Activated naive CD4-positive, alpha-beta T cell treated with anti-CD3 and anti-CD28 coated beads for 36 hours (primary cell): ENCODE measurements at regions not wholly inside any gene's neighbourhood (a gene's known extent, or its start where the extent isn't known, plus 50 kb on each side); places are given as distances from the start of the nearest gene placed in this dataset.

Experiments used
- CTCF ChIA-PET: fragments of 350-600 bp; sonication (Branson Sonifier 250); formaldehyde crosslinking; loops from one replicate; lab custom pipeline; 2021; ENCODE audit warnings: antibody characterized with exemption; lab: Charles Lee
- DNase-seq: peaks from one replicate; pipeline ENCODE4 v3.0.0-alpha.2; 2020
- H3K27ac Mint-ChIP-seq: one replicate; pipeline ENCODE4 v1.8.0; 2021; ENCODE audit warnings: mild to moderate bottlenecking, mixed read lengths
- H3K27me3 Mint-ChIP-seq: one replicate; pipeline ENCODE4 v1.8.0; 2021; ENCODE audit warnings: low read depth, mixed read lengths
- H3K36me3 Mint-ChIP-seq: one replicate; pipeline ENCODE4 v1.8.0; 2021; ENCODE audit warnings: low read depth, mixed read lengths
- H3K4me1 Mint-ChIP-seq: one replicate; pipeline ENCODE4 v1.8.0; 2021; ENCODE audit warnings: low read depth, mixed read lengths
- H3K4me3 Mint-ChIP-seq: one replicate; pipeline ENCODE4 v1.8.0; 2021; ENCODE audit warnings: mild to moderate bottlenecking, moderate library complexity, mixed read lengths
- H3K9me3 Mint-ChIP-seq: one replicate; pipeline ENCODE4 v1.8.0; 2021; ENCODE audit warnings: mixed read lengths
- intact Hi-C: fragments of 100-400 bp; cut with micrococcal nuclease; formaldehyde crosslinking; loops from one replicate; pipeline ENCODE4 v1.15.1; 2023

GRCh38 chr3:176469694-176470205, 727.5 kb downstream of the TBL1XR1 start:
- CTCF ChIA-PET: no interaction called here
- Mint-ChIP-seq H3K9me3 (peaks cover 9% of the 10 kb centered on the region), H3K27ac (no peak overlapping the region), H3K36me3 (no peaks in the 10 kb centered on the region), H3K4me3 (no peak overlapping the region), H3K4me1 (no peaks in the 10 kb centered on the region), H3K27me3 (no peaks in the 10 kb centered on the region)
- intact Hi-C loops: no loop called here
- no peak for DNase-seq

- H3K4me1 Mint-ChIP-seq: no peaks in the 10 kb centered on the region
- CTCF ChIA-PET: no interaction called here
- DNase-seq: no peak
- H3K4me3 Mint-ChIP-seq: no peak overlapping the region
- H3K27me3 Mint-ChIP-seq: no peaks in the 10 kb centered on the region
- no peaks in the 10 kb centered on the region for H3K9me3 Mint-ChIP-seq
- no peak overlapping the region for H3K27ac Mint-ChIP-seq
- no peaks in the 10 kb centered on the region for H3K36me3 Mint-ChIP-seq
- intact Hi-C loops: no loop called here
Observed at GRCh38 chr3:176463610-176464009, 733.7 kb downstream of the TBL1XR1 start.

GRCh38 chr3:176447369-176447768, 749.9 kb downstream of the TBL1XR1 start:
- CTCF ChIA-PET: no interaction called here
- H3K36me3 Mint-ChIP-seq: no peaks in the 10 kb centered on the region
- peaks cover 6% of the 10 kb centered on the region for H3K9me3 Mint-ChIP-seq
- no peaks in the 10 kb centered on the region for H3K4me1 Mint-ChIP-seq
- intact Hi-C loops: no loop called here
- DNase-seq: no peak
- no peak overlapping the region for H3K27ac Mint-ChIP-seq
- H3K4me3 Mint-ChIP-seq: no peak overlapping the region
- no peaks in the 10 kb centered on the region for H3K27me3 Mint-ChIP-seq

- intact Hi-C loops: no loop called here
- H3K4me1 Mint-ChIP-seq: no peaks in the 10 kb centered on the region
- H3K27ac Mint-ChIP-seq: no peak overlapping the region
- no peak overlapping the region for H3K4me3 Mint-ChIP-seq
- no peaks in the 10 kb centered on the region for H3K36me3 Mint-ChIP-seq
- peaks cover 2% of the 10 kb centered on the region for H3K9me3 Mint-ChIP-seq
- CTCF ChIA-PET: interaction anchor here (0.6 to 0.7 kb wide), 2 partner anchors 635 to 836 kb away, joined by 3 to 4 read pairs; no protein-coding TSS in a partner anchor
- H3K27me3 Mint-ChIP-seq: no peaks in the 10 kb centered on the region
- DNase-seq: no peak
Observed at GRCh38 chr3:176442326-176442725, 755.0 kb downstream of the TBL1XR1 start.

GRCh38 chr3:176439729-176440128, 757.6 kb downstream of the TBL1XR1 start:
- DNase-seq: no peak
- Mint-ChIP-seq H3K36me3 (no peaks in the 10 kb centered on the region), H3K4me1 (no peaks in the 10 kb centered on the region)

GRCh38 chr3:176431991-176432390, 765.3 kb downstream of the TBL1XR1 start:
- H3K4me3 Mint-ChIP-seq: no peak overlapping the region
- no peaks in the 10 kb centered on the region for H3K4me1 Mint-ChIP-seq
- CTCF ChIA-PET: no interaction called here
- intact Hi-C loops: loop anchor here (10.0 kb wide), 1 partner anchor 503 kb away; no protein-coding TSS in a partner anchor
- H3K9me3 Mint-ChIP-seq: peaks cover 2% of the 10 kb centered on the region
- no peaks in the 10 kb centered on the region for H3K36me3 Mint-ChIP-seq
- no peaks in the 10 kb centered on the region for H3K27me3 Mint-ChIP-seq
- DNase-seq: no peak
- H3K27ac Mint-ChIP-seq: no peak overlapping the region

More at GRCh38 chr3:176439729-176440128, 757.6 kb downstream of the TBL1XR1 start:
- Mint-ChIP-seq H3K27me3 (no peaks in the 10 kb centered on the region), H3K9me3 (peaks cover 2% of the 10 kb centered on the region), H3K27ac (no peak overlapping the region), H3K4me3 (no peak overlapping the region)
- CTCF ChIA-PET: no interaction called here
- intact Hi-C loops: loop anchor here (10.0 kb wide), 1 partner anchor 495 kb away; no protein-coding TSS in a partner anchor

- Mint-ChIP-seq H3K9me3 (peaks cover 3% of the 10 kb centered on the region), H3K36me3 (no peaks in the 10 kb centered on the region), H3K27ac (no peak overlapping the region), H3K27me3 (no peaks in the 10 kb centered on the region), H3K4me1 (no peaks in the 10 kb centered on the region), H3K4me3 (no peak overlapping the region)
- intact Hi-C loops: loop anchor here (10.0 kb wide), 1 partner anchor 504 kb away; no protein-coding TSS in a partner anchor
- CTCF ChIA-PET: interaction anchor here (0.6 to 0.9 kb wide), 2 partner anchors 98 to 383 kb away, joined by 3 to 4 read pairs; no protein-coding TSS in a partner anchor
- DNase-seq: no peak
Observed at GRCh38 chr3:176431038-176431418, 766.3 kb downstream of the TBL1XR1 start.

- intact Hi-C loops: loop anchor here (10.0 kb wide), 1 partner anchor 504 kb away; no protein-coding TSS in a partner anchor
- CTCF ChIA-PET: interaction anchor here (0.6 to 0.9 kb wide), 2 partner anchors 97 to 383 kb away, joined by 3 to 4 read pairs; no protein-coding TSS in a partner anchor
- peak; percentile 5 for DNase-seq
- H3K4me1 Mint-ChIP-seq: no peaks in the 10 kb centered on the region
- no peak overlapping the region for H3K4me3 Mint-ChIP-seq
- peaks cover 3% of the 10 kb centered on the region for H3K9me3 Mint-ChIP-seq
- no peaks in the 10 kb centered on the region for H3K27me3 Mint-ChIP-seq
- H3K27ac Mint-ChIP-seq: no peak overlapping the region
- H3K36me3 Mint-ChIP-seq: no peaks in the 10 kb centered on the region
Observed at GRCh38 chr3:176430244-176431037, 766.8 kb downstream of the TBL1XR1 start.

- CTCF ChIA-PET: no interaction called here
- Mint-ChIP-seq H3K4me3 (no peak overlapping the region), H3K36me3 (no peaks in the 10 kb centered on the region), H3K4me1 (no peaks in the 10 kb centered on the region), H3K27ac (no peak overlapping the region), H3K27me3 (no peaks in the 10 kb centered on the region), H3K9me3 (peaks cover 3% of the 10 kb centered on the region)
- intact Hi-C loops: no loop called here
- DNase-seq: no peak
Observed at GRCh38 chr3:176428552-176428951, 768.7 kb downstream of the TBL1XR1 start.

GRCh38 chr3:176426371-176426770, 770.9 kb downstream of the TBL1XR1 start:
- intact Hi-C loops: no loop called here

GRCh38 chr3:176416870-176417269, 780.4 kb downstream of the TBL1XR1 start:
- DNase-seq: no peak
- Mint-ChIP-seq H3K27ac (no peak overlapping the region), H3K27me3 (no peaks in the 10 kb centered on the region), H3K4me1 (no peaks in the 10 kb centered on the region), H3K9me3 (peaks cover 3% of the 10 kb centered on the region), H3K4me3 (no peak overlapping the region), H3K36me3 (no peaks in the 10 kb centered on the region)
- intact Hi-C loops: no loop called here
- CTCF ChIA-PET: no interaction called here

More at GRCh38 chr3:176426371-176426770, 770.9 kb downstream of the TBL1XR1 start:
- Mint-ChIP-seq H3K27me3 (no peaks in the 10 kb centered on the region), H3K27ac (no peak overlapping the region), H3K9me3 (peaks cover 3% of the 10 kb centered on the region), H3K36me3 (no peaks in the 10 kb centered on the region), H3K4me3 (no peak overlapping the region), H3K4me1 (no peaks in the 10 kb centered on the region)
- CTCF ChIA-PET: no interaction called here
- no peak for DNase-seq

GRCh38 chr3:176415661-176416295, 781.5 kb downstream of the TBL1XR1 start:
- Mint-ChIP-seq H3K27me3 (no peaks in the 10 kb centered on the region), H3K9me3 (peaks cover 3% of the 10 kb centered on the region), H3K27ac (no peak overlapping the region), H3K4me3 (no peak overlapping the region), H3K4me1 (no peaks in the 10 kb centered on the region), H3K36me3 (no peaks in the 10 kb centered on the region)
- CTCF ChIA-PET: no interaction called here
- no peak for DNase-seq
- intact Hi-C loops: no loop called here
